ENCODE measurements at regions not wholly inside any gene's neighbourhood (a gene's known extent, or its start where the extent isn't known, plus 50 kb on each side); places are given as distances from the start of the nearest gene placed in this dataset.

GRCh38 chr9:73537561-73537960 lies 385.9 kb downstream of the ANXA1 start:
- no peak for DNase-seq (ENCODE audit: low read depth)
- TF ChIP-seq, protein P1, sequence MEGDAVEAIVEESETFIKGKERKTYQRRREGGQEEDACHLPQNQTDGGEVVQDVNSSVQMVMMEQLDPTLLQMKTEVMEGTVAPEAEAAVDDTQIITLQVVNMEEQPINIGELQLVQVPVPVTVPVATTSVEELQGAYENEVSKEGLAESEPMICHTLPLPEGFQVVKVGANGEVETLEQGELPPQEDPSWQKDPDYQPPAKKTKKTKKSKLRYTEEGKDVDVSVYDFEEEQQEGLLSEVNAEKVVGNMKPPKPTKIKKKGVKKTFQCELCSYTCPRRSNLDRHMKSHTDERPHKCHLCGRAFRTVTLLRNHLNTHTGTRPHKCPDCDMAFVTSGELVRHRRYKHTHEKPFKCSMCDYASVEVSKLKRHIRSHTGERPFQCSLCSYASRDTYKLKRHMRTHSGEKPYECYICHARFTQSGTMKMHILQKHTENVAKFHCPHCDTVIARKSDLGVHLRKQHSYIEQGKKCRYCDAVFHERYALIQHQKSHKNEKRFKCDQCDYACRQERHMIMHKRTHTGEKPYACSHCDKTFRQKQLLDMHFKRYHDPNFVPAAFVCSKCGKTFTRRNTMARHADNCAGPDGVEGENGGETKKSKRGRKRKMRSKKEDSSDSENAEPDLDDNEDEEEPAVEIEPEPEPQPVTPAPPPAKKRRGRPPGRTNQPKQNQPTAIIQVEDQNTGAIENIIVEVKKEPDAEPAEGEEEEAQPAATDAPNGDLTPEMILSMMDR (IDR thresholded peaks at IDR 0.05; ENCODE audit: control insufficient read depth, extremely low read depth, insufficient read depth): no peak
- H3K4me3 ChIP-seq (ENCODE audit: low read depth, low read length): no peak overlapping the region

DNA sequence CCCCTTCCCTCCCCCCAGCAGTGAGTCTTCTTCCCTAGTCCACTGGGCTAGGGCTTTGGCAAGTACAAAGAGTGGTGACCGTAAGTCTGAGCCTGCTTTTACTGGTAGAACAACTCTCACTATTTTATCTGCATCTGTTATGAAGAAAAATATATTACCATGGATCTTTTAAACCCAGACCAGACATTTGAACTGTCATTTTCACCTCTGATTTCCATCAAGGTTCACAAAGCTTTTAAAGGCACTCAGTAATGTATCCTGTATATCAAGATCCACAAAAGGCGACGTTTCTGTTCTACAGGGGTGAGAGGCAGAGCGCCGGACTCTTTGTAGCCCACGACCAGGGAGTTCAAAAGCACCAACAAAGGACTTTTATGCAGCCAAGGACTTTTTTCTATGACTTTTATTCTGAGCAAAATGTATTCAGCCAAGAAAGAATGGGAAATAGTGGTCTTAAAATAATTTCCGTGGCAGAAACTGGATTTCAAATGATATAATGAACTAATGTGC lies 388.3 kb downstream of the ANXA1 start:
- TF ChIP-seq, protein P1 (IDR thresholded peaks at IDR 0.05; ENCODE audit: control insufficient read depth, extremely low read depth, insufficient read depth): no peak
- DNase-seq (ENCODE audit: low read depth): no peak
- H3K4me3 ChIP-seq (ENCODE audit: low read depth, low read length): no peak overlapping the region

GRCh38 chr9:73541923-73542322 lies 390.3 kb downstream of the ANXA1 start:
- no peak for DNase-seq (ENCODE audit: low read depth)
- no peak overlapping the region for H3K4me3 ChIP-seq (ENCODE audit: low read depth, low read length)
- TF ChIP-seq, protein P1 (IDR thresholded peaks at IDR 0.05; ENCODE audit: control insufficient read depth, extremely low read depth, insufficient read depth): no peak

DNA sequence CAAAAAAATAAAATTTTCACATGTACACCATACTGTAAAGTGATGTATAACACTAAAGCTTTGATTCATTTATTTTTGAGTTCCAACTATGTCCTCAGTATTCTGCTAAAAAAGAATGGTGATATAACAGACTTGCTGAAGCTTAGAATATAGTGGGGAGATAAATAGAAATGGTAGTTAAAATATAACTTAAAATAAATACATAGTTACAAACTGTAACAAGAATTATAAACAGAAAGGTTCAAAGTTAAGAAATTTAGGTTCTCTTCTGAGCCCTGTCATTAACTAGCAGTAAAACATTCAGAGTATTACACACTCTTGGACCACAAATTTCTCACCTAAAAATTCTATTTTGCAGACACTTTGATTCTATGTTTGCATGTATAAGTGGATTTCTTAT lies 392.1 kb downstream of the ANXA1 start:
- no peak overlapping the region for H3K4me3 ChIP-seq (ENCODE audit: low read depth, low read length)
- TF ChIP-seq, protein P1 (IDR thresholded peaks at IDR 0.05; ENCODE audit: control insufficient read depth, extremely low read depth, insufficient read depth): no peak
- DNase-seq (ENCODE audit: low read depth): no peak

DNA sequence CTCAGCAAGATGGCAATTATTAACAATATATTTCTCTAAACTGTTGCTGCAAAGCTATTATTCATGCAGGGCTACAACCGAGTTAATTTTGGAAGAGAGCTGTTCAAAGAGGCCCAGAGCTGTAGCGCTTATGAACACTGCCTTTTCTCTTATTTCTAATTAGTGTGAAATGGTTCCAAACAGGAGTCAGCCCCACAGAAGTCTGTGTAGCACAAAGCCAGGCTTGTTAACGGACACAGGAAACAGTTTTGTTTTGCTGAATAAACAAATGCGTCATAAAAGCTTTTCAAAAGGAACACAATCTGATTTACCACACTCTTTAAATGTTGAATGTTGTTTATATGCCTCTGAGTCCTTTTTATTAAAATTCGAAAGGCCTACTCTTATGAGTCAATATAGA lies 396.5 kb downstream of the ANXA1 start:
- TF ChIP-seq, protein P1 (IDR thresholded peaks at IDR 0.05; ENCODE audit: control insufficient read depth, extremely low read depth, insufficient read depth): no peak
- peak; percentile 33 for DNase-seq (ENCODE audit: low read depth)
- no peak overlapping the region for H3K4me3 ChIP-seq (ENCODE audit: low read depth, low read length)

- no peak overlapping the region for H3K4me3 ChIP-seq (ENCODE audit: low read depth, low read length)
- no peak for DNase-seq (ENCODE audit: low read depth)
- TF ChIP-seq, protein P1 (IDR thresholded peaks at IDR 0.05; ENCODE audit: control insufficient read depth, extremely low read depth, insufficient read depth): no peak
Observed at GRCh38 chr9:73549991-73550390, 398.3 kb downstream of the ANXA1 start.

DNA sequence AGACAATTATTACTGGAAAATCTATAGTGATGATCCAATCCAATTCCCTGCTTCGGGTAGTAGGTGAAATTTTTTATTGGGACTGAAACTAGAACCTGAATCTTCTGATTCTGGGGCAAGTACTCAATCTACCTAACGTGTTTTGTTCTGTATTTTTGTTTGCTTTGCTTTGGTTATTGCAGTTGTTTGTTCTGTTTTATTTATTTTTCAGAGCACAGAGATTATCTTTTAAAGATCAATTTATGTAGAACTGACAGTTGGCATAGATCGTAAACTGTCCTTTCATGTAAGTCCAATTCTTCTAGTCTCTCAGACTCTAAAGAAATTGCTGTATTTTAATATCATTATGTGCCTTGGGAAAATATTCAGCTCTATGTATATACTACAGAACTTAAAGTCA lies 401.6 kb downstream of the ANXA1 start:
- TF ChIP-seq, protein P1 (IDR thresholded peaks at IDR 0.05; ENCODE audit: control insufficient read depth, extremely low read depth, insufficient read depth): no peak
- H3K4me3 ChIP-seq (ENCODE audit: low read depth, low read length): no peak overlapping the region
- DNase-seq (ENCODE audit: low read depth): peak; percentile 79

All from LNCaP clone FGC (cell line).